GM12865 (cell line): ENCODE measurements at regions not wholly inside any gene's neighbourhood (a gene's known extent, or its start where the extent isn't known, plus 50 kb on each side); places are given as distances from the start of the nearest gene placed in this dataset.

Experiments used
- DNase-seq: peaks from one replicate; pipeline ENCODE4 v3.0.0; 2010; ENCODE audit warnings: low read depth
- H3K4me3 ChIP-seq: 2 replicates; pipeline ENCODE4 v1.5.1; 2011; ENCODE audit warnings: mild to moderate bottlenecking, low read depth, low read length, control low read depth
- TF ChIP-seq, protein P1 (sequence below): IDR thresholded peaks from 2 replicates; pipeline ENCODE4 v1.5.1; 2011; ENCODE audit warnings: low read length, control low read depth, low read depth, inconsistent platforms; ENCODE audit not compliant: insufficient read depth; ENCODE audit errors: missing control alignments

DNA sequence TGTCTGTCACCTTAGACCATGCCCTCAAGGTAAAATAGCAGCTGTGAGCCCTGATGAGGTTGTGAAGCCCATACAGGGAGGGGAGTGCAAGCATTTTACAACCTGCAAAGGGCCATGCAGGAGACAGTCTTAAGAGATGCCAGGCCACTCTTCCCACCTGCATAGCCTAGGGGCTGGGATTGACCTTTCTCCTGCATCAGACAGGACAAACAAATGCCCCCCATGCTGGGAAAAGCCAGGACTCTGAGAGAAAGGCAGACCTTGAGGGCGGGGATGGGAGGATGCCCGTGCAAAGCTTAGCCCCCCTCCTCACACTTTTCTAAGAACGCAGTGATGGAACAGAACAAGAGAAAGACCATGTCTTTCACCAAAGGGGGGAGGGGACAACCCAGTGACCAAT is 137.9 kb upstream of the MAMLD1 start:
- H3K4me3 ChIP-seq, result no peak overlapping the region
- TF ChIP-seq, protein P1, sequence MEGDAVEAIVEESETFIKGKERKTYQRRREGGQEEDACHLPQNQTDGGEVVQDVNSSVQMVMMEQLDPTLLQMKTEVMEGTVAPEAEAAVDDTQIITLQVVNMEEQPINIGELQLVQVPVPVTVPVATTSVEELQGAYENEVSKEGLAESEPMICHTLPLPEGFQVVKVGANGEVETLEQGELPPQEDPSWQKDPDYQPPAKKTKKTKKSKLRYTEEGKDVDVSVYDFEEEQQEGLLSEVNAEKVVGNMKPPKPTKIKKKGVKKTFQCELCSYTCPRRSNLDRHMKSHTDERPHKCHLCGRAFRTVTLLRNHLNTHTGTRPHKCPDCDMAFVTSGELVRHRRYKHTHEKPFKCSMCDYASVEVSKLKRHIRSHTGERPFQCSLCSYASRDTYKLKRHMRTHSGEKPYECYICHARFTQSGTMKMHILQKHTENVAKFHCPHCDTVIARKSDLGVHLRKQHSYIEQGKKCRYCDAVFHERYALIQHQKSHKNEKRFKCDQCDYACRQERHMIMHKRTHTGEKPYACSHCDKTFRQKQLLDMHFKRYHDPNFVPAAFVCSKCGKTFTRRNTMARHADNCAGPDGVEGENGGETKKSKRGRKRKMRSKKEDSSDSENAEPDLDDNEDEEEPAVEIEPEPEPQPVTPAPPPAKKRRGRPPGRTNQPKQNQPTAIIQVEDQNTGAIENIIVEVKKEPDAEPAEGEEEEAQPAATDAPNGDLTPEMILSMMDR, result no peak
- no peak for DNase-seq

DNA sequence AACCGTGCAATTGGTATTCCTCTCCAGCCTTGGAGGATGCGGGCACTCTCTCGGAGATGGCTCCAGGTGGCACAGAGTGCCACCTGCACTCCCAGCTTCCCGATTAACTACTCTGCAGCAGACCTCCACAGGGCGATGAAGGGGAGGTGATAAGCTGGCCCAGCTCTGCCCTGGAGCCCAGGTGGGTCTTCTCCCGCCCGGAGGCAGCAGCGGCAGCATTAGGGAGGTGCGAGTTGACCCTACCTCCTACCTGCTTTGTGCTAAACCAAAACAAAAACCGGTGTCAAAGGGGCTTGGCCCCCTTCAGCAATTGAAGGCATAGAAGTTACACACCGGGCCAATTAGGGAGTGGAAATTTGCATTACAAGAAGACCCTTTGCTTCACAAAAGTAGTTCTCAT is 137.4 kb upstream of the MAMLD1 start:
- TF ChIP-seq, protein P1, result no peak
- no peak for DNase-seq
- no peak overlapping the region for H3K4me3 ChIP-seq

DNA sequence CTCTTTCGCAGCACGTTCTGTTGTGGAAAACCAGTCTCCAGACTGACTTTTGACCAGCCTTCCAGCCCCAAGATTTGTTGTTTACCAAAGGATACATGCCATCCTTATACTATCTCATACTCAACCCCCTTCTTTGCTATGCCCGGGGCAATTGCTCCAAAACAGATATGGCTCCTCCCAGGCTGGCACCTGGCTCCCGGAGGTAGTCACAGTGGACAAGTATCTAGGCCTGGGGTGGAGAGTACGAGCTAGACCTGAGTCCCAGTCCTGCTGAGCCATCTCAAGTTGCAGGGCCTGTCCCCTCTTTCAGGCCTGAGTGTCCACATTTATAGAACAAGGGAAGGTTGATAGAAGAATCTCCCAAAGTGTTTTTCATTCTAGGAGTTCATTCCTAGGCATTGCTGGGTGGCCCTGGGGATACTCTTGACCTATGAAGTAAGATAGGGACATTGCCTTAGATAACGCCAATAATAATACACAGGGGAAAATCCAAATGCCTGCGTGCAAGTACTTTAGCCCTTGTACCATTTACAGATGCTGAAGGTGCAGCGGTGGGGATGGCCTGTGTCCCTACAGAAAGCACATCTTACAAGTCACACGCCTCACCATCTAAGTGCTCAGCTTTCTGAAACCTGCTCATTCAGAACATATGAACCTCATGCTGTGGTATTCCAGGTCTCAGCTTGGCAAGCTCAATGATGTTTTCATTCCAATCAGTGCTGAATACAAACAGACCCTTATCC is 136.7 kb upstream of the MAMLD1 start:
- TF ChIP-seq, protein P1, result no peak
- no peak for DNase-seq
- H3K4me3 ChIP-seq, result no peak overlapping the region

DNA sequence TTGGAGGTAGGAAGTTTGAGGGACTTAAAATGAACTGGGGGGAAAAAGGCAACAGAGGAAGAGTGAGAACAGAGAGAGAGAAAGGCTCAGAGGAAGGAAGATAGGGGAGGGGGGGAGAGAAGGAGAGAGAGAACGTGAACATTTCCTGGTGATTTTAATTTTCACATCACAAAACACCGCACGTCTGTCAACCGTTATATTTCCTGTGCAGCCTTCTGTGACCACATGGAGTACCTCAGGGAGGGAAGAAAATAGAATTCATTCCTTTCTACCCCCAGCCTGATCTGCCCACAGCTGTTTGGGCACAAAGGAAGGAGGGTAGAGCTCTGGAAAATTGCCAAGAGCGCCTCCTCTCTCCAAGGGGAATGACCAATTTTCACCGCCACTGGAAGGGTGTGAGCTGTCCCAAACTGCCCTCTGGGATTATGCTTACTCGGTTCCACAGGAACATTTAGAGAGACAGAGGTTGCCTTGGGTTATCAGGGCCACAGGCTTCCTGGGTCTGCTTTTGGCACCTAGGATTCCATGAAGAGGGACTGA is 135.7 kb upstream of the MAMLD1 start:
- DNase-seq, result no peak
- no peak overlapping the region for H3K4me3 ChIP-seq
- TF ChIP-seq, protein P1, result no peak

DNA sequence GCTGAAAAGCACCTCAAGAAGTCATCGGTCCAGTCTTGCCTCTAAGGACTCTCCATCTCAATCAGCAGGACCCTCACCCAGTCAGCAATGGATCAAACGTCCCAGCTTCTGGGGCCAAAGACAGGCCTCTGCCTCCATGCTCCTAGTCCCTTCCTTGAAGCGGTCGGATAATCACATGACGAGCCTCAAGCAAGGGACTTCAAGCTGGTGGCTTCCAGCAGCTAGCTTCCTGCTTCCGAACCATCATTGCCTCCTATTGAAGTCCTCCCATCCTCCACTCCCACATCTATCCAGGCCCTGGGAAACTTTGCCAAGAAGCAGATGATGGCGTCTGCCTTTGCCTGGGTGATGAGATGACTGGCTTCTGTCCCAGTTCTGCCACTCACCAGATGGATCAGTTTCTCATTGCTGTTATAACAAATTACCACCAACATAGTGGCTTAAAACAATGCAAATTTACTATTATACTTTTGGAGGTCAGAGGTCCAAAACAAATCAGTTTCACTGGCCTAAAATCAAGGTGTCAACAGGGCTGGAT is 135.2 kb upstream of the MAMLD1 start:
- H3K4me3 ChIP-seq, result no peak overlapping the region
- DNase-seq, result no peak
- TF ChIP-seq, protein P1, result no peak

DNA sequence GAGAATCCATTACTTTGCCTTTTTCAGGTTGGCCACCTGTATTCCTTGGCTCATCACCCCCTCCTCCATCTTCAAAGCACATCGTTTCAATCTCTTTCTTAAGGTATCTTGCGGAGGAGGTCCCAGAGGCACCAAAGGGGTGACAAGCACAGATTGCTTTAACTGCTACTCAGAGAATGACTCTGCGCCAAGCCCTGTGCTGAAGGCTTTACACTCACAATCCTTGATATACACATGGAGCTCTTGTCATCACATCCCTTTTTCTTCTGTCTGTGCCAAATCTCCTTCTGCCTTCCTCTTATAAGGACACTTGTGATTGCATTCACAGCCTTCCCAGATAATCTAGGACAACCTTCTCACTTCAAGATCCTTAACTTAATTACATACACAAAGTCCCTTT is 134.7 kb upstream of the MAMLD1 start:
- TF ChIP-seq, protein P1, result no peak
- H3K4me3 ChIP-seq, result no peak overlapping the region
- no peak for DNase-seq
